HG02884 (cell line): ENCODE measurements at regions not wholly inside any gene's neighbourhood (a gene's known extent, or its start where the extent isn't known, plus 50 kb on each side); places are given as distances from the start of the nearest gene placed in this dataset.
A peak's percentile ranks its signal among the peaks of the same experiment; 100 is the strongest.

Experiments used
- ATAC-seq: cut with Tn5 transposase; IDR thresholded peaks from one replicate; pipeline ENCODE4 v1.9.1; 2021; ENCODE audit warnings: mild to moderate bottlenecking, moderate library complexity; ENCODE audit not compliant: unreplicated experiment

GRCh38 chr17:12365805-12366204 lies 299.9 kb upstream of the MYOCD start:
- ATAC-seq = no peak

- ATAC-seq = no peak
These were observed 296.6 kb upstream of the MYOCD start for GRCh38 chr17:12369065-12369464.

- no peak for ATAC-seq
These were observed 289.4 kb upstream of the MYOCD start for GRCh38 chr17:12376276-12376675.

GRCh38 chr17:12386225-12386624 lies 279.5 kb upstream of the MYOCD start:
- ATAC-seq = no peak

- no peak for ATAC-seq
These were observed 277.5 kb upstream of the MYOCD start for GRCh38 chr17:12388226-12388625.

- ATAC-seq = no peak
These were observed 276.3 kb upstream of the MYOCD start for GRCh38 chr17:12389421-12389820.

- ATAC-seq = no peak
These were observed 275.1 kb upstream of the MYOCD start for GRCh38 chr17:12390631-12391030.

- ATAC-seq = no peak
These were observed 274.2 kb upstream of the MYOCD start for GRCh38 chr17:12391468-12391867.

GRCh38 chr17:12395733-12396354 lies 269.8 kb upstream of the MYOCD start:
- ATAC-seq = no peak

GRCh38 chr17:12398441-12399051 lies 267.1 kb upstream of the MYOCD start:
- ATAC-seq = no peak

- no peak for ATAC-seq
These were observed 262.6 kb upstream of the MYOCD start for GRCh38 chr17:12402963-12403622.

- ATAC-seq = no peak
These were observed 261.8 kb upstream of the MYOCD start for GRCh38 chr17:12403881-12404398.

GRCh38 chr17:12406623-12407215 lies 259.0 kb upstream of the MYOCD start:
- no peak for ATAC-seq

- ATAC-seq = no peak
These were observed 258.0 kb upstream of the MYOCD start for GRCh38 chr17:12407495-12408252.

GRCh38 chr17:12409082-12409481 lies 256.6 kb upstream of the MYOCD start:
- no peak for ATAC-seq

- ATAC-seq = no peak
These were observed 255.0 kb upstream of the MYOCD start for GRCh38 chr17:12410717-12411116.

- no peak for ATAC-seq
These were observed 250.7 kb upstream of the MYOCD start for GRCh38 chr17:12415031-12415430.

- no peak for ATAC-seq
These were observed 244.6 kb upstream of the MYOCD start for GRCh38 chr17:12421077-12421476.

- peak; percentile 93 for ATAC-seq
These were observed 243.9 kb upstream of the MYOCD start for GRCh38 chr17:12421646-12422306.

- ATAC-seq = no peak
These were observed 243.0 kb upstream of the MYOCD start for GRCh38 chr17:12422651-12423050.

GRCh38 chr17:12423337-12423736 lies 242.4 kb upstream of the MYOCD start:
- ATAC-seq = no peak
